ENCODE measurements at regions not wholly inside any gene's neighbourhood (a gene's known extent, or its start where the extent isn't known, plus 50 kb on each side); places are given as distances from the start of the nearest gene placed in this dataset.

DNA sequence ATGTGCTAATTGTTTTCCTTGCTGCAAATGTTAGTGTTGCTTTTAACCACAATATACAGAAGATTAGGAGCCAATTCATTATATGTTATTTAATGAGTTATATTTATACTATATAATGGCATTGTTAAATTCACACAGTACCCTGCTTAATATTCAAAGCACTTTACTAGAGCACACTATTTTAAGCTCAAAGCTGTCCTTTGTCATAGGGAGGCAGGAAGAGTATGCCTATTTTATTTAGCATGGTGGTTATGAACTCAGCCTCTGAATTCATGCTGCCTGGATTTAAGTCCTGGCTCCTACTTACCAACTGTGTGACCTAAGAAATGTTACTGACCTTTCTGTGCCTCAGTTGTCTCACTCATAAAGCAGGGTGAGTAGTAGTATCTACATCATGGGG lies 80.5 kb downstream of the FASTKD2 start:
- POLR2A ChIA-PET, result no interaction called here
- intact Hi-C loops (cut with DNase I, micrococcal nuclease), result no loop called here
- Mint-ChIP-seq H3K27me3 (no peaks in the 10 kb centered on the region), H3K4me3 (no peak overlapping the region), H3K9me3 (no peaks in the 10 kb centered on the region), H3K4me1 (ENCODE audit: low read depth) (no peaks in the 10 kb centered on the region), H3K36me3 (ENCODE audit: low read depth) (no peaks in the 10 kb centered on the region), H3K27ac (no peak overlapping the region)
- no peaks in the 10 kb centered on the region for H3K9me3 ChIP-seq (ENCODE audit: control insufficient read depth in 1 of 2, insufficient read depth in 1 of 2, low read length in 2 of 2)
- no peak overlapping the region for H3K27ac ChIP-seq (ENCODE audit: low read depth in 1 of 2, low read length in 2 of 2)
- no peaks in the 10 kb centered on the region for H3K36me3 ChIP-seq (ENCODE audit: insufficient read depth, low read length)
- no peak overlapping the region for H3K4me3 ChIP-seq (ENCODE audit: low read length)
- TF ChIP-seq, protein P1, sequence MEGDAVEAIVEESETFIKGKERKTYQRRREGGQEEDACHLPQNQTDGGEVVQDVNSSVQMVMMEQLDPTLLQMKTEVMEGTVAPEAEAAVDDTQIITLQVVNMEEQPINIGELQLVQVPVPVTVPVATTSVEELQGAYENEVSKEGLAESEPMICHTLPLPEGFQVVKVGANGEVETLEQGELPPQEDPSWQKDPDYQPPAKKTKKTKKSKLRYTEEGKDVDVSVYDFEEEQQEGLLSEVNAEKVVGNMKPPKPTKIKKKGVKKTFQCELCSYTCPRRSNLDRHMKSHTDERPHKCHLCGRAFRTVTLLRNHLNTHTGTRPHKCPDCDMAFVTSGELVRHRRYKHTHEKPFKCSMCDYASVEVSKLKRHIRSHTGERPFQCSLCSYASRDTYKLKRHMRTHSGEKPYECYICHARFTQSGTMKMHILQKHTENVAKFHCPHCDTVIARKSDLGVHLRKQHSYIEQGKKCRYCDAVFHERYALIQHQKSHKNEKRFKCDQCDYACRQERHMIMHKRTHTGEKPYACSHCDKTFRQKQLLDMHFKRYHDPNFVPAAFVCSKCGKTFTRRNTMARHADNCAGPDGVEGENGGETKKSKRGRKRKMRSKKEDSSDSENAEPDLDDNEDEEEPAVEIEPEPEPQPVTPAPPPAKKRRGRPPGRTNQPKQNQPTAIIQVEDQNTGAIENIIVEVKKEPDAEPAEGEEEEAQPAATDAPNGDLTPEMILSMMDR (IDR thresholded peaks at IDR 0.05), result no peak
- CTCF ChIA-PET, result interaction anchor here (0.6 kb wide), 1 partner anchor 921 kb away, joined by 3 read pairs; no protein-coding TSS in a partner anchor
- no peaks in the 10 kb centered on the region for H3K4me1 ChIP-seq (ENCODE audit: insufficient read depth, low read length)
- DNase-seq (no peak), ATAC-seq (ENCODE audit: poor library complexity) (no peak)
- H3K27me3 ChIP-seq (ENCODE audit: control insufficient read depth in 1 of 2, insufficient read depth in 2 of 2, low read length in 2 of 2), result no peaks in the 10 kb centered on the region

DNA sequence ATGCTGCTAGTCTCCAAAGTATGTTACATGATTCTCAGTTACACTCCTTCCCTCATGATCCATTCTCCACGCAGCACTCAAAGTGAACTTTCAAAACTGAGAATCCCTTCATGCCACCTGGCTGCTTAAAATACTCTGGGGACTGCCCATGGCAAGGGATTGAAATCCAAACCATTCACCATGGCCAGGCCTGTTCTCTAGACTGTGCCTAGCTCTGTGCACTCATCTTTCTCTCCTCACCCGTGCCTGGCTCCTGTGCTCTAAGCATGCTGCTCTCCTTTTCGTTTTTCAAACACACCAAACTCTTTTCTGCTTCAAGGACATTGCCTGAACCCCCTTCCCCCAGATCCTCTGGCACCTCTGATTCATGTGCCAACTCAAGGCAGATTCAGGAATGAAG lies 80.9 kb downstream of the FASTKD2 start:
- ATAC-seq (ENCODE audit: poor library complexity) (no peak), DNase-seq (no peak)
- H3K4me3 Mint-ChIP-seq, result no peak overlapping the region
- ChIA-PET POLR2A (no interaction called here), CTCF (interaction anchor here (0.6 kb wide), 1 partner anchor 922 kb away, joined by 3 read pairs; no protein-coding TSS in a partner anchor)
- Histone ChIP-seq H3K4me3 (ENCODE audit: low read length) (no peak overlapping the region), H3K27me3 (ENCODE audit: control insufficient read depth in 1 of 2, insufficient read depth in 2 of 2, low read length in 2 of 2) (no peaks in the 10 kb centered on the region), H3K36me3 (ENCODE audit: insufficient read depth, low read length) (no peaks in the 10 kb centered on the region), H3K4me1 (ENCODE audit: insufficient read depth, low read length) (no peaks in the 10 kb centered on the region), H3K27ac (ENCODE audit: low read depth in 1 of 2, low read length in 2 of 2) (no peak overlapping the region), H3K9me3 (ENCODE audit: control insufficient read depth in 1 of 2, insufficient read depth in 1 of 2, low read length in 2 of 2) (no peaks in the 10 kb centered on the region)
- TF ChIP-seq, protein P1 (IDR thresholded peaks at IDR 0.05), result no peak
- no peak overlapping the region for H3K27ac Mint-ChIP-seq
- intact Hi-C loops (cut with DNase I, micrococcal nuclease), result no loop called here
- H3K4me1 Mint-ChIP-seq (ENCODE audit: low read depth), result no peaks in the 10 kb centered on the region
- H3K9me3 Mint-ChIP-seq, result no peaks in the 10 kb centered on the region
- H3K27me3 Mint-ChIP-seq, result no peaks in the 10 kb centered on the region
- no peaks in the 10 kb centered on the region for H3K36me3 Mint-ChIP-seq (ENCODE audit: low read depth)

DNA sequence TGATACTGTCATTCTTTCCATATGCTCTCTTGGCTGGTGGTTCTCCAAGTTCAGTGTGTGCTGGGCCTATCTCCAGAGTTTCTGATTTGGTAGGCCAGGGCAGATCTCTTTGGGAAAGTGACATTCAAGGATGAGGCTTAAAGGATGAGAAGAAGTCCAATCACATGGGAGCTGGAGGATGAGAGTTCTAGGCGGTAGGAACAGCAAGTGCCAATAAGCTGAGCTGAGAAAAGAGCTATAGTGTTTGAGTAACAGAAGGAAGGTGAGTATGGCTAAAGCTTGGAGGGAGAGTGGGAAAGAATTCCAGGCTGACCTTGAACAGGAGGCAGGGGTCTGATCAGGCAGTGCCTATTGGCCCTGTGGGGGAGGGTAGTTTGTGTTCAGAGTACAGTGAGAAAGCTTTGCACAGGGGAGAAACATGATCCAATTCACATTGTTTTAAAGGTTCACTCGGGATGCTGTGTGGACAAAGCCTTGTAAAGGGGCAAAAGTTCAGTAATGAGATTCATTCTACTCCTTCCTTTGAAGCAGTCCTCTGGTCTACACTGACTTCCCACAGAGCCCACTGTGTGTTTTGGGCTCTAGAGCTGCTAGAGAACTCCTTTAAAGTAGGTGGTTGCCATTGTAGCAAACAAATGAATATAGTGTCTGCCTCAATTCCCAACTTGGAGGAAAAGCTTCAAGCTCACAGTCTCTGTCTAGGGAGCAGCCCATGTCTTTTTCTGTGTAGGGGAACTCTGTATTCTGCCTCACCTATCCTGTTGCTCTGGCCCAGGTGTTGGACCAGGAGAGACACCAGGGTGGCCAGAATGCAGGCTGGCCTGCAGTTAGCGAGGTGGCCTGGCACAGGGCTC lies 81.8 kb downstream of the FASTKD2 start:
- no peaks in the 10 kb centered on the region for H3K9me3 Mint-ChIP-seq
- Histone ChIP-seq H3K27ac (ENCODE audit: low read depth in 1 of 2, low read length in 2 of 2) (no peak overlapping the region), H3K27me3 (ENCODE audit: control insufficient read depth in 1 of 2, insufficient read depth in 2 of 2, low read length in 2 of 2) (no peaks in the 10 kb centered on the region), H3K4me3 (ENCODE audit: low read length) (no peak overlapping the region), H3K4me1 (ENCODE audit: insufficient read depth, low read length) (no peaks in the 10 kb centered on the region), H3K9me3 (ENCODE audit: control insufficient read depth in 1 of 2, insufficient read depth in 1 of 2, low read length in 2 of 2) (no peaks in the 10 kb centered on the region), H3K36me3 (ENCODE audit: insufficient read depth, low read length) (no peaks in the 10 kb centered on the region)
- POLR2A ChIA-PET, result no interaction called here
- no peak overlapping the region for H3K27ac Mint-ChIP-seq
- CTCF ChIA-PET, result interaction anchor here (1.1 kb wide), 1 partner anchor 14 kb away, joined by 3 read pairs; no protein-coding TSS in a partner anchor
- intact Hi-C loops (cut with DNase I, micrococcal nuclease), result no loop called here
- DNase-seq (no peak), ATAC-seq (ENCODE audit: poor library complexity) (no peak)
- TF ChIP-seq, protein P1 (IDR thresholded peaks at IDR 0.05), result no peak
- no peaks in the 10 kb centered on the region for H3K36me3 Mint-ChIP-seq (ENCODE audit: low read depth)
- H3K4me1 Mint-ChIP-seq (ENCODE audit: low read depth), result no peaks in the 10 kb centered on the region
- H3K4me3 Mint-ChIP-seq, result no peak overlapping the region
- no peaks in the 10 kb centered on the region for H3K27me3 Mint-ChIP-seq

Data from CD4-positive, alpha-beta T cell (primary cell).